ENCODE measurements at regions not wholly inside any gene's neighbourhood (a gene's known extent, or its start where the extent isn't known, plus 50 kb on each side); places are given as distances from the start of the nearest gene placed in this dataset.

- in situ Hi-C loops (cut with MboI; ENCODE audit: low pct_unique_long_range_greater_than_20kb, low sequenced_read_pairs, unreplicated experiment): no loop called here
- TF ChIP-seq, protein P1, sequence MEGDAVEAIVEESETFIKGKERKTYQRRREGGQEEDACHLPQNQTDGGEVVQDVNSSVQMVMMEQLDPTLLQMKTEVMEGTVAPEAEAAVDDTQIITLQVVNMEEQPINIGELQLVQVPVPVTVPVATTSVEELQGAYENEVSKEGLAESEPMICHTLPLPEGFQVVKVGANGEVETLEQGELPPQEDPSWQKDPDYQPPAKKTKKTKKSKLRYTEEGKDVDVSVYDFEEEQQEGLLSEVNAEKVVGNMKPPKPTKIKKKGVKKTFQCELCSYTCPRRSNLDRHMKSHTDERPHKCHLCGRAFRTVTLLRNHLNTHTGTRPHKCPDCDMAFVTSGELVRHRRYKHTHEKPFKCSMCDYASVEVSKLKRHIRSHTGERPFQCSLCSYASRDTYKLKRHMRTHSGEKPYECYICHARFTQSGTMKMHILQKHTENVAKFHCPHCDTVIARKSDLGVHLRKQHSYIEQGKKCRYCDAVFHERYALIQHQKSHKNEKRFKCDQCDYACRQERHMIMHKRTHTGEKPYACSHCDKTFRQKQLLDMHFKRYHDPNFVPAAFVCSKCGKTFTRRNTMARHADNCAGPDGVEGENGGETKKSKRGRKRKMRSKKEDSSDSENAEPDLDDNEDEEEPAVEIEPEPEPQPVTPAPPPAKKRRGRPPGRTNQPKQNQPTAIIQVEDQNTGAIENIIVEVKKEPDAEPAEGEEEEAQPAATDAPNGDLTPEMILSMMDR (IDR thresholded peaks at IDR 0.05; ENCODE audit: extremely low read depth, insufficient read depth, missing control alignments): no peak
- DNase-seq (ENCODE audit: low spot score): no peak
Measured at GRCh38 chr18:67310826-67311225, 205.7 kb downstream of the DSEL start.

- in situ Hi-C loops (cut with MboI; ENCODE audit: low pct_unique_long_range_greater_than_20kb, low sequenced_read_pairs, unreplicated experiment): no loop called here
- TF ChIP-seq, protein P1 (IDR thresholded peaks at IDR 0.05; ENCODE audit: extremely low read depth, insufficient read depth, missing control alignments): no peak
- DNase-seq (ENCODE audit: low spot score): no peak
Measured at GRCh38 chr18:67308819-67309218, 207.7 kb downstream of the DSEL start.

- TF ChIP-seq, protein P1 (IDR thresholded peaks at IDR 0.05; ENCODE audit: extremely low read depth, insufficient read depth, missing control alignments): no peak
- DNase-seq (ENCODE audit: low spot score): no peak
- in situ Hi-C loops (cut with MboI; ENCODE audit: low pct_unique_long_range_greater_than_20kb, low sequenced_read_pairs, unreplicated experiment): no loop called here
Measured at GRCh38 chr18:67305466-67305865, 211.1 kb downstream of the DSEL start.

- in situ Hi-C loops (cut with MboI; ENCODE audit: low pct_unique_long_range_greater_than_20kb, low sequenced_read_pairs, unreplicated experiment): no loop called here
- no peak for DNase-seq (ENCODE audit: low spot score)
Measured at GRCh38 chr18:67302043-67302442, 214.5 kb downstream of the DSEL start.

GRCh38 chr18:67301592-67301991, 214.9 kb downstream of the DSEL start:
- DNase-seq (ENCODE audit: low spot score): no peak
- in situ Hi-C loops (cut with MboI; ENCODE audit: low pct_unique_long_range_greater_than_20kb, low sequenced_read_pairs, unreplicated experiment): no loop called here
- TF ChIP-seq, protein P1 (IDR thresholded peaks at IDR 0.05; ENCODE audit: extremely low read depth, insufficient read depth, missing control alignments): no peak

More at GRCh38 chr18:67302043-67302442, 214.5 kb downstream of the DSEL start:
- TF ChIP-seq, protein P1 (IDR thresholded peaks at IDR 0.05; ENCODE audit: extremely low read depth, insufficient read depth, missing control alignments): no peak

- in situ Hi-C loops (cut with MboI; ENCODE audit: low pct_unique_long_range_greater_than_20kb, low sequenced_read_pairs, unreplicated experiment): no loop called here
- TF ChIP-seq, protein P1 (IDR thresholded peaks at IDR 0.05; ENCODE audit: extremely low read depth, insufficient read depth, missing control alignments): no peak
- DNase-seq (ENCODE audit: low spot score): no peak
Measured at GRCh38 chr18:67300498-67300897, 216.0 kb downstream of the DSEL start.

- in situ Hi-C loops (cut with MboI; ENCODE audit: low pct_unique_long_range_greater_than_20kb, low sequenced_read_pairs, unreplicated experiment): no loop called here
- no peak for DNase-seq (ENCODE audit: low spot score)
- TF ChIP-seq, protein P1 (IDR thresholded peaks at IDR 0.05; ENCODE audit: extremely low read depth, insufficient read depth, missing control alignments): no peak
Measured at GRCh38 chr18:67292814-67293213, 223.7 kb downstream of the DSEL start.

Measured in GM13977 (cell line).